Right lobe of liver (tissue), 4 donors: ENCODE measurements at regions not wholly inside any gene's neighbourhood (a gene's known extent, or its start where the extent isn't known, plus 50 kb on each side); places are given as distances from the start of the nearest gene placed in this dataset.

ENCODE experiments used
- CTCF ChIP-seq, 4 donors: fragments of 200-600 bp in 3 of 4; fragments of 450-650 bp in 1 of 4; IDR thresholded peaks; one replicate each; pipeline versions ENCODE4 v1.5.1 to v1.8.0; 2016 to 2022; ENCODE audit warnings: antibody characterized with exemption in 4 of 4, mild to moderate bottlenecking in 2 of 4
- POLR2A ChIP-seq: fragments of 450-650 bp; IDR thresholded peaks from one replicate; pipeline ENCODE4 v1.6.1; 2017; ENCODE audit warnings: antibody characterized with exemption, mild to moderate bottlenecking
- donor health status: DM: no; HTN: no; CAD: no.
- donor health status: DM: no; HTN: no; CAD: no.
- donor health status: DM: no; HTN: yes; CAD: no.

GRCh38 chr4:18670034-18670433 lies 648.5 kb upstream of the LCORL start:
- no peak for TF ChIP-seq CTCF (IDR thresholded peaks at IDR 0.05)
- no peak for TF ChIP-seq POLR2A
